ENCODE measurements at regions not wholly inside any gene's neighbourhood (a gene's known extent, or its start where the extent isn't known, plus 50 kb on each side); places are given as distances from the start of the nearest gene placed in this dataset.
"Not testable (repeated sequence)": the region's sequence is repeated elsewhere in the genome, so short reads cannot be mapped to it uniquely, and the experiment has no call there.

DNA sequence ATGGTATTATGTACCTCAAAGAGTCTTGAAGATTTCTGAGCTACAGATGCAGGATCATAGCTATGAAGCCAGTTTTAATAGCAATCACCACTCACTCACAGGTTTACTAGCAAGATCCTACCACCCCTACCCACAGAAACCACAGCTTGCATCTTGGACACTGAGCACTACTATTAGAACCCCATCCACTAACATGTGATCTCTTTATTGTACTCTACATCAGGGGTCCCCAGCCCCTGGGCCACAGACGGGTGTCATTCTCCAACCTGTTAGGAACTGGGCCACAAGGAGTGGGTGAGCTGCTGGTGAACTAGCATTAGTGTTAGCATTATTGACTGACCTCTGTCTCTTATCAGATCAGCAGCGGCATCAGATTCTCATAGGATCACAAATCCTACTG lies 844.8 kb upstream of the CHORDC1 start:
- DNase-seq (ENCODE audit: low read depth, low spot score): no peak

- DNase-seq (ENCODE audit: low read depth, low spot score): no peak
Observed at GRCh38 chr11:91066456-91067047, 843.7 kb upstream of the CHORDC1 start.

DNA sequence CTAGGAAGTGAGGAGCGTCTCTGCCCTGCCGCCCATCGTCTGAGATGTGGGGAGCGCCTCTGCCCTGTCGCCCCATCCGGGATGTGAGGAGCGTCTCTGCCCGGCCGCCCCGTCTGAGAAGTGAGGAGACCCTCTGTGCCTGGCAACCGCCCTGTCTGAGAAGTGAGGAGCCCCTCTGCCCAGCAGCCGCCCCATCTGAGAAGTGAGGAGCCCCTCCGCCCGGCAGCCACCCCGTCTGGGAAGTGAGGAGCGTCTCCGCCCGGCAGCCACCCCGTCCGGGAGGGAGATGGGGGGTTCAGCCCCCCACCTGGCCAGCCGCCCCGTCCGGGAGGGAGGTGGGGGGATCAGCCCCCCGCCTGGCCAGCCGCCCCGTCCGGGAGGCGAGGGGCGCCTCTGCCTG lies 840.5 kb upstream of the CHORDC1 start:
- not testable (repeated sequence) for DNase-seq (ENCODE audit: low read depth, low spot score)

- no peak for DNase-seq (ENCODE audit: low read depth, low spot score)
Observed at GRCh38 chr11:91047882-91048281, 825.0 kb upstream of the CHORDC1 start.

DNA sequence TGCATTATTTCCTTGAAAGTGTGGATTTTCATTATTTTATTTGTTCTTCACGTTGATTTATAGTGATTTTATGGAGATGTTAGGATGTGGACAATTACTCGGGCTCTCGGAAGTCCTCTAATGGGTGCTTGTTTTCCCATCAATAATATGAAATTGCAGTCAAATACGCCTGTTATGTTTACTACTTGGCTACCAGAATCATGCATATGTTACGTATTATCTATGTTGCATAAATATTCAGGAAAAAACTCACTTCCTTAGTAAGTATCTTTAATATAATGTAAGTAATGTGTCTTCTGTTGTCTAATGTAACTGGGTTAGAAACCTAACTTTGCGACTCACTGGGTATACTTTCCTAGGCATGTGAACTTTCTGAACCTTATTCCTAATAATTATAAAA lies 823.4 kb upstream of the CHORDC1 start:
- no peak for DNase-seq (ENCODE audit: low read depth, low spot score)

GRCh38 chr11:91041626-91042025 lies 818.8 kb upstream of the CHORDC1 start:
- DNase-seq (ENCODE audit: low read depth, low spot score): no peak

- DNase-seq (ENCODE audit: low read depth, low spot score): no peak
Observed at GRCh38 chr11:91023731-91024130, 800.9 kb upstream of the CHORDC1 start.

- DNase-seq (ENCODE audit: low read depth, low spot score): no peak
Observed at GRCh38 chr11:91011503-91011902, 788.7 kb upstream of the CHORDC1 start.

- DNase-seq (ENCODE audit: low read depth, low spot score): no peak
Observed at GRCh38 chr11:91005458-91005857, 782.6 kb upstream of the CHORDC1 start.

DNA sequence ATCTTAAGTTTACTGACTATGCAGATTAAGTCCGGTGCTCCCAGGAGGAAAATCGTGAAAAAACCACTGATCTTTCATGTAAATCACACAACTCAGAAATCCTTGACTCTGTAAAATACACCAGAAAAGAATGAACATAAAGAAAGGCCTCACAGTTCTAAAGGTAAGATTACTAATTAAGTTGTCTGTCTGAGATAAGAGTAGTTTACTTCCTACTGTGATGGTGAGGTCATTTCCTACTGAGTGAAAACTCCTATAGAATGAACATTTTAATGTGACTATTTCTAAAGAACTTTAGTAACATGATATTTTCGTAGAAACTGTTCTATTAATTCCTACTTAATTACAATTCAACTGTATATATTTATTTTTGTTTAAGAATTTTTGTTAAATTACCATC lies 774.4 kb upstream of the CHORDC1 start:
- no peak for DNase-seq (ENCODE audit: low read depth, low spot score)

GRCh38 chr11:90972159-90972558 lies 749.3 kb upstream of the CHORDC1 start:
- DNase-seq (ENCODE audit: low read depth, low spot score): not testable (repeated sequence)

DNA sequence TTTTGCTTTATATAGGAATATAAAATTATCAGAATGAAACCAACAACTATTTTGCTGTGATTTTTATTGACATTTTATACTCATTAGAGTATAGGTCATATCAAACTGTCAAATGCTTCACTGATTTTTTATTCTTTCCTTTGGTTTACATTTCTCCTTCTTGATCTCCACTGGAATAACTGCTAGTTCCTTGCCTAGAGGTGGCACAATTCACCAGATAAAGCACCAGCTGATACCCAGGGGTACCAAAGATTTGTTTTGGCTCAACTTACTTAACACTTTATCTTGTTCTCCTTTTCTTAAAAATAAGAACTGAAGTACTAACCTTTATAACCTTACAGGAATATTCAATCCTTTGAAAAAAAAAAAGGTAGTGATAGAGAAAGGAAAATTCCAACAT lies 725.1 kb upstream of the CHORDC1 start:
- DNase-seq (ENCODE audit: low read depth, low spot score): no peak

DNA sequence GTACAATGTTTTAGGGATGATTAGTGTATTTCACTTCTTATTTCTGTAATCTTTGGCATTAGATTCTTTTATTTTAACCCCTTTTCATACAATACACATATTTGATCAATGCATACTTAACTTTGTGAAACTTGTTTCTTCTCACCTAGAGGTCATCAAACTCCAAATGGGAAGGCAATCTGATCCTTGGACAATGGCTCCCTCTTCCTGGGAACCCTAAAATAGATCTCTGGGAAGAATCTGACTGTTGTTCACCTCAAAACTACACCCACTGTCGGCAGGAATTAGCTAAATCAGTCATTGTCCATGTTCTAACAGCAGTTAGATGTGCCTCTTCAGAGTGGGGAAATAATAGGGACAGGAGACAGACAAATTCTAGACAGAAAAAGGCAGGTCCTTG lies 707.4 kb upstream of the CHORDC1 start:
- no peak for DNase-seq (ENCODE audit: low read depth, low spot score)

- no peak for DNase-seq (ENCODE audit: low read depth, low spot score)
Observed at GRCh38 chr11:90919332-90919731, 696.5 kb upstream of the CHORDC1 start.

GRCh38 chr11:90916706-90917105 lies 693.9 kb upstream of the CHORDC1 start:
- no peak for DNase-seq (ENCODE audit: low read depth, low spot score)

GRCh38 chr11:90913131-90913668 lies 690.4 kb upstream of the CHORDC1 start:
- DNase-seq (ENCODE audit: low read depth, low spot score): no peak

DNA sequence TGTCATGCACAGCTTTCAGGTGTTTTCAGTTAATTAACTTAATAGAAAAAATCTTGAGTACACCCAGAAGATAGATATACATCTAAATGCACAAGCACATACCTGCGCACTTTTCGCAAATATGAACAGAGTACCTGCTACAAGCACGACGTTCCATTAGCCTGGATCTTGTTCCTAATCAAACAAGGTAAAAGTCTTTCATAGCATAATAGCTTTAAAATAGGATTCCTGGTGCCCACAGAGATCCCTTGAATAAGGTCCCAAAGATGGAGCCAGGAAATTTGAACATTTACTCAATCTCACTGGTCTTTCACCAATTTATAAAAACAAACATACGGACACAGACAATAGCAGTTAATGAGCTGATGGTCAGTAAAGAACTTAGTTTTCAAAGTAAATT lies 689.8 kb upstream of the CHORDC1 start:
- no peak for DNase-seq (ENCODE audit: low read depth, low spot score)

- DNase-seq (ENCODE audit: low read depth, low spot score): no peak
Observed at GRCh38 chr11:90911192-90911591, 688.3 kb upstream of the CHORDC1 start.

GRCh38 chr11:90908074-90908473 lies 685.2 kb upstream of the CHORDC1 start:
- no peak for DNase-seq (ENCODE audit: low read depth, low spot score)

DNA sequence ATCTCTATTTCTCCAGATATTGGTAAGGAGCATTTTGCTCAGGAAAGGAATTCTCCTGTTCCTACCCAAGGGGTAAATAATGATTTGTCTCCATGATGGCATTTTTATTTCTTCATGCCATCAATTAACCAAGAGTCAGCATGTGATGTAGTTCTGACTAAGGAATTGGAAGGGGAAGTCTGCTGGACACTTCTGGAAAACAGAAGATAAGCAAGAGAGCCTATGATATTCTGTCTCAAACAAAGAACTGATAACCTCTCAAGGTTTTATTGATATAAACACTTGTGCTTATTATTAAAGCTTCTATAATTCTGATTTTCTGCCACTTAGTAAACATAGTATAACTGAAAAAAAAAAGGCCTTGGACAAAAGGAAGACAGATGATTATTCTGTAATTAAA lies 673.0 kb upstream of the CHORDC1 start:
- DNase-seq (ENCODE audit: low read depth, low spot score): no peak

GRCh38 chr11:90890347-90890746 lies 667.5 kb upstream of the CHORDC1 start:
- DNase-seq (ENCODE audit: low read depth, low spot score): no peak

DNA sequence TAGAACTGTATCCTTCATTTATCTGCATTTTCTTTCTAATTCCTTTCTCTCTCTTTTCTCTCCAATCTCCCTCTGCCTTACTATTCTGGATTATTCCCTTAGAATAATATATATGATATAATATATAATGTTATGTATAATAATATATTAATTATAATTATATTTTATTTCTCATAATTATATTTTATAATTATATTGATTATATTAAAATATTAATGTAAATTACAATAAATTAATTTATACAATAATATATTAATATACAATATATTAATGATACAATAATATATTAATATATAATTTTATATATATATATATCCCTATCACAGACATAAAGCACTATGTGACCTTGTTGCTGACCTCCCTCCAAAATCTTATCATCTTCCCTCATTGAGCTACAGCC lies 661.3 kb upstream of the CHORDC1 start:
- DNase-seq (ENCODE audit: low read depth, low spot score): no peak

DNA sequence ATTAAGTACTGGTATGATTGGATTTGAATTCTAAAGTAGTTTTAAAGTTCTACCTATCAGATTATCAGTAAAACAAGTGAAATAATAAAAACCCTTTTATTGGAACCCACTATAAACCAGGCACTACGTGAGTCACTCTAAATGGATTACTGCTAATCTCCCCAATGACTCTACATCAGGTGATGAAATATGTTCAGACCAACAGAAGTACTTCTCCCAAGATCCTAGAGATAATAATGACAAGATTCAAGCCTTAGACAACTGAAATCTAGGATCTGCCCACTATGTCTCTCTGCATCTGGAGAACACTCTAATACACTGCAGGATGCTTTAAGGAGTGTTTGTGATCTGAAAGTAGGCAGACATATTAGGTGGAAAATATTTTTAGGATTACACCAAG lies 652.1 kb upstream of the CHORDC1 start:
- no peak for DNase-seq (ENCODE audit: low read depth, low spot score)

DNA sequence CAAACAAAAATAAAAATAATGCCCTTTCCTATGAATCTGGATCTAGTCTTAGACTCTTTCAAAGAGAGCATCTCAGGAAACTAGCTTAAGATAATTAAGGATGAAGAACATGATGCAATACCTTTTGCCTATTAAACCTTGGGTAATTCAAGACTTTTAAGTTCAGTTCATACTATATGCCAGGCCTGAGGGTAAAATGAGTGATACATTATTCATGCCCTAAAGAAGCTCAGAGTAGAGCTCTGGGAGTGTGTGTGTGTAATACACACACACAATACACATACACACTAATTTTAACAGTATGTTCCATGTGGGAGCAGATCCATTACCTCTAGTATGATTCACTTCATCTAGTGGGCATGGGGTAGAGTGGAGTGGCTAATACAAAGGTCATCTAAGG lies 651.4 kb upstream of the CHORDC1 start:
- no peak for DNase-seq (ENCODE audit: low read depth, low spot score)

Measured in astrocyte of the hippocampus (primary cell).